ENCODE measurements at regions not wholly inside any gene's neighbourhood (a gene's known extent, or its start where the extent isn't known, plus 50 kb on each side); places are given as distances from the start of the nearest gene placed in this dataset.

DNA sequence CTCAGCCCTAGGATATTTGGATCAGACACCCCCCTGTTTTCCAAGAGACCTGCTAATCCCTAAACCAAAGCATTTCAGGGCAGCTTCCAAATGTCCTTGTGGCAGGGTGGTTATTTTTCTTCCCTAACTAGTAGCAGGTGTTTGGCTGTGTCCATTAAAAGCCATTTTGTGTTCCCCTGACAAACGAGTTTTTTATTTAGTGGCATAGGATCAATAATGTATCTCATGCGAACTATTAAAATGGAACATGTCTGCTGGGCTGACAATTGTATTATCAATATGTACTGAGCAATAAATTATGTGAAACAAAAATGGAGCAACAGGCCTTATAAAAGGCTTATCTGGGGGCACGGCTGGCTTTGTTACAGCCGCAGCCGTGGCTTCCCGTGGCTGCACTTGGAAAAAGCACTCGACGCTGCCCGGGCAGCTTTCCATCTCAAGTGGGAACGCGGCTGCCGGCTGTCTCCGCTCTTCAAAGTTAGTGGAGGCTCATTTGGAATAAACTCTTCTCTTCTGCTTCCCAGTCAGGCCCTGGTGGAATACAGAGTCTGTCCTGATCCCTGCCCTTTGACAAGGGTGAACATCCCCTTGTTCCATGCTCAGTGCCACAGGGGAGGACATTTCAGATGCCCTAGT lies 554.3 kb downstream of the TYW1 start:
- intact Hi-C loops (cut with DNase I), result no loop called here
- no peaks in the 10 kb centered on the region for H3K9me3 ChIP-seq
- no peak for TF ChIP-seq CTCF (IDR thresholded peaks at IDR 0.05)
- H3K27me3 ChIP-seq, result no peaks in the 10 kb centered on the region
- no peak overlapping the region for H3K4me3 ChIP-seq
- no peak for DNase-seq (ENCODE audit: low spot score in 2 of 2)
- no peaks in the 10 kb centered on the region for H3K36me3 ChIP-seq
- H3K27ac ChIP-seq, result no peak overlapping the region
- H3K4me1 ChIP-seq, result no peaks in the 10 kb centered on the region

DNA sequence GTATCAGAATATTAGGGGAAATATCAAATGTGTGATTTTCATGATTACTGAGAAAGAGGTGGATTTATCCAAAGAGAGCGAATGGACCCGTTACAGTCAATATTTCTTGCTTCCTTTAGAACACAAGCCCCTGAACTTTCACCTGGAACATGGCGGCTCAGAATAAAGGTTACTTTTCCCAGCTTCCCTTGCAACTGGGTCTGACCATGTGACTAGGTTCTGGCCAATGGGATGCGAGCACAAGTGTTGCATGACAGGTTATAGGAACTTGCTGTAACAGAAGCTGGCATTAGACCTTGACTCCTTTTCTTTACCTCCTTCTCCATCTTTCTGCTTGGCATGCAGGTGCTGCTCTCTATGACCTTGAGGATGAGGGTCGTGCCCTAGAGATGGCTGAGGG lies 556.1 kb downstream of the TYW1 start:
- intact Hi-C loops (cut with DNase I), result no loop called here
- Histone ChIP-seq H3K4me3 (no peak overlapping the region), H3K27me3 (no peaks in the 10 kb centered on the region), H3K36me3 (no peaks in the 10 kb centered on the region), H3K9me3 (no peaks in the 10 kb centered on the region), H3K27ac (no peak overlapping the region), H3K4me1 (no peaks in the 10 kb centered on the region)
- DNase-seq (ENCODE audit: low spot score in 2 of 2), result no peak
- no peak for TF ChIP-seq CTCF (IDR thresholded peaks at IDR 0.05)

DNA sequence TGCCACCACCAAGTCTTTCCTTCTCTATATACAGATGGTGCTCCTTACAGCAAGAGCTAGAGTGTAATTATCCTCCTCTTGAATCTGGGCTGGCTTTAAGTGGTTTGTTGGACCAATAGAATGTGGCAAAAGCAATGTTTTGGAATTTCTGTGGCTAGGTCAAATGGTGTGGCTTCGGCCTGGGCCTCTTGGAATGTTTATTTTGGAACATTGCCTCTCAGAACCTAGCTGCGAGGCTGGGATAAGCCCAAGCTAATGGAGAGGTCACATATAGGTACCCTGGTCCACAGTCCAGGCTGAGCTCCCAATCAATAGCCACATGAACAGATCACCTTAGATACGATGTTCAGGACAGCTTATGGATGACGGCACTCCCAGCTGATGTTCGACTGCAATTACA lies 556.7 kb downstream of the TYW1 start:
- no peak for TF ChIP-seq CTCF (IDR thresholded peaks at IDR 0.05)
- Histone ChIP-seq H3K36me3 (no peaks in the 10 kb centered on the region), H3K27me3 (no peaks in the 10 kb centered on the region), H3K9me3 (no peaks in the 10 kb centered on the region), H3K27ac (no peak overlapping the region), H3K4me3 (no peak overlapping the region), H3K4me1 (no peaks in the 10 kb centered on the region)
- no peak for DNase-seq (ENCODE audit: low spot score in 2 of 2)
- intact Hi-C loops (cut with DNase I), result no loop called here

GRCh38 chr7:67554986-67555385 lies 558.4 kb downstream of the TYW1 start:
- no peaks in the 10 kb centered on the region for H3K36me3 ChIP-seq
- no peaks in the 10 kb centered on the region for H3K27me3 ChIP-seq
- H3K9me3 ChIP-seq, result no peaks in the 10 kb centered on the region
- H3K4me1 ChIP-seq, result no peaks in the 10 kb centered on the region
- intact Hi-C loops (cut with DNase I), result no loop called here
- H3K27ac ChIP-seq, result no peak overlapping the region
- no peak for DNase-seq (ENCODE audit: low spot score in 2 of 2)
- no peak overlapping the region for H3K4me3 ChIP-seq
- TF ChIP-seq CTCF (IDR thresholded peaks at IDR 0.05), result no peak

DNA sequence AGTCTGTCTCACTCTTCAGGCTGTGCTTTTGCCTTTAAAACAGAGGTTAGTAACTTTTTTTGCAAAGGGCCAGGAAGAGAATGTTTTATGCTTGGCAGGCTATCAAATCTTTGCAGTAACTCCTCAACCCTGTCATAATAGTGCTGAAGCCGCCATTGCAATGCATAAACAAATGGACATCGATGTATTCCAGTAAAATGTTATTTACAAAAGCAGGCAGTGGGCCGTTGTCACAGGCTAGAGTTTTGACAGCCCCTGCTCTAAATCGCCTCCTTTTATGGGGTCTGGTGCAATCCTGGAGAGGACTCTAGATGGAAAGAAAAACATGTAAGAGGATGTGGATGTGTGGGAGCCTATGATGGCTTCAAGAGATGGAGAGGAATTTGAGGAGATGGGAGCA lies 568.3 kb downstream of the TYW1 start:
- Histone ChIP-seq H3K4me3 (no peak overlapping the region), H3K36me3 (no peaks in the 10 kb centered on the region), H3K4me1 (no peaks in the 10 kb centered on the region), H3K27ac (no peak overlapping the region), H3K9me3 (no peaks in the 10 kb centered on the region), H3K27me3 (no peaks in the 10 kb centered on the region)
- TF ChIP-seq CTCF (IDR thresholded peaks at IDR 0.05), result no peak
- no peak for DNase-seq (ENCODE audit: low spot score in 2 of 2)
- intact Hi-C loops (cut with DNase I), result no loop called here

DNA sequence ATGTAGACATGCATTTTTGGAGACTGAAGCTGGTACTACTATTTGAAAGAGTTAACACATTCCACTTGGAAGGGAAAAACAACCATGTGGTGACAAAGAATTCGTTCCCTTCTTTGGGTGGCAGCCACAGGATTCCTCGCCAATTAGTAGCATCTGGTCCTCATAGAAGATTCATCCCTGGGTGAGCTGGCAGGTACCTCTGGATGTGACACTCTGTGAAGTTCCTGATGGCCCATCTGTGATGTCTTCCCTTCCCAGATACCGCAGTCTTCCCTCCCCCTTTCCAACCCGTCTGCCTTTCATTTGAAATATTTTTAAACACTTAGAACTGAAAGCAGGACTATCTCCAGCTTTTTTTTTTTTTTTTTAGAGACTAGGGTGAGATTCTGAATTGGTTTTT lies 569.5 kb downstream of the TYW1 start:
- Histone ChIP-seq H3K36me3 (no peaks in the 10 kb centered on the region), H3K27ac (no peak overlapping the region), H3K4me1 (no peaks in the 10 kb centered on the region), H3K27me3 (no peaks in the 10 kb centered on the region), H3K4me3 (no peak overlapping the region), H3K9me3 (no peaks in the 10 kb centered on the region)
- TF ChIP-seq CTCF (IDR thresholded peaks at IDR 0.05), result no peak
- intact Hi-C loops (cut with DNase I), result no loop called here
- no peak for DNase-seq (ENCODE audit: low spot score in 2 of 2)
